H9 (cell line): ENCODE measurements at regions not wholly inside any gene's neighbourhood (a gene's known extent, or its start where the extent isn't known, plus 50 kb on each side); places are given as distances from the start of the nearest gene placed in this dataset.
A peak's percentile ranks its signal among the peaks of the same experiment; 100 is the strongest.

Experiments used
- DNase-seq: peaks from one replicate; pipeline ENCODE4 v3.0.0-alpha.2; 2017
- H2AFZ ChIP-seq: one replicate; pipeline ENCODE4 v1.6.1; 2013; ENCODE audit warnings: mild to moderate bottlenecking, low read length, control low read depth, moderate library complexity
- H2AK5ac ChIP-seq: 2 replicates; pipeline ENCODE4 v1.6.1; 2013; ENCODE audit warnings: low read length, control low read depth, mixed read lengths; ENCODE audit not compliant: insufficient read length
- H2BK120ac ChIP-seq: one replicate; pipeline ENCODE4 v1.6.1; 2013; ENCODE audit warnings: low read depth, mild to moderate bottlenecking, low read length, control low read depth, inconsistent platforms; ENCODE audit not compliant: poor library complexity, severe bottlenecking
- H2BK12ac ChIP-seq: 2 replicates; pipeline ENCODE4 v1.6.1; 2013; ENCODE audit warnings: low read length, control low read depth, mixed read lengths, low read depth; ENCODE audit not compliant: insufficient read length
- H2BK15ac ChIP-seq: 2 replicates; pipeline ENCODE4 v1.6.1; 2013; ENCODE audit warnings: low read depth, low read length, control low read depth
- H2BK20ac ChIP-seq: one replicate; pipeline ENCODE4 v1.6.1; 2013; ENCODE audit warnings: low read depth, mild to moderate bottlenecking, low read length, control low read depth, inconsistent platforms; ENCODE audit not compliant: poor library complexity, severe bottlenecking
- H2BK5ac ChIP-seq: 2 replicates; pipeline ENCODE4 v1.6.1; 2013; ENCODE audit warnings: low read length, control low read depth, mixed read lengths; ENCODE audit not compliant: insufficient read length
- H3K14ac ChIP-seq: 2 replicates; pipeline ENCODE4 v1.6.1; 2013; ENCODE audit warnings: low read length, control low read depth; ENCODE audit not compliant: insufficient read depth
- H3K18ac ChIP-seq: 2 replicates; pipeline ENCODE4 v1.6.1; 2013; ENCODE audit warnings: low read depth, mild to moderate bottlenecking, mixed read lengths, low read length, control low read depth; ENCODE audit not compliant: insufficient read length
- H3K23ac ChIP-seq: 2 replicates; pipeline ENCODE4 v1.6.1; 2013; ENCODE audit warnings: low read length, control low read depth, mixed read lengths, low read depth; ENCODE audit not compliant: insufficient read length
- H3K23me2 ChIP-seq: 2 replicates; pipeline ENCODE4 v1.6.1; 2013; ENCODE audit warnings: low read depth, mild to moderate bottlenecking, mixed read lengths, low read length, control low read depth; ENCODE audit not compliant: insufficient read length, poor library complexity, severe bottlenecking
- H3K27ac ChIP-seq: 2 replicates; pipeline ENCODE4 v1.5.1; 2013; ENCODE audit warnings: low read length, control low read depth, mixed read lengths, low read depth; ENCODE audit not compliant: insufficient read length
- H3K27me3 ChIP-seq: 2 replicates; pipeline ENCODE4 v1.6.1; 2013; ENCODE audit warnings: low read length, control low read depth, inconsistent platforms; ENCODE audit not compliant: insufficient read depth
- H3K4ac ChIP-seq: 2 replicates; pipeline ENCODE4 v1.6.1; 2013; ENCODE audit warnings: low read depth, mild to moderate bottlenecking, control low read depth, inconsistent platforms, low read length, moderate library complexity
- H3K4me1 ChIP-seq: 2 replicates; pipeline ENCODE4 v1.6.1; 2013; ENCODE audit warnings: low read length, control low read depth, inconsistent platforms; ENCODE audit not compliant: insufficient read depth
- H3K4me2 ChIP-seq: 2 replicates; pipeline ENCODE4 v1.6.1; 2013; ENCODE audit warnings: low read length, control low read depth, mixed read lengths; ENCODE audit not compliant: insufficient read length, insufficient read depth
- H3K56ac ChIP-seq: 2 replicates; pipeline ENCODE4 v1.6.1; 2013; ENCODE audit warnings: low read depth, mild to moderate bottlenecking, mixed read lengths, low read length, control low read depth; ENCODE audit not compliant: insufficient read length
- H3K79me1 ChIP-seq: 2 replicates; pipeline ENCODE4 v1.6.1; 2013; ENCODE audit warnings: low read depth, mild to moderate bottlenecking, moderate library complexity, low read length, control low read depth, inconsistent platforms; ENCODE audit not compliant: insufficient read depth, poor library complexity, severe bottlenecking
- H3K79me2 ChIP-seq: 2 replicates; pipeline ENCODE4 v1.6.1; 2013; ENCODE audit warnings: low read length, control low read depth, inconsistent platforms; ENCODE audit not compliant: insufficient read depth
- H3K9ac ChIP-seq: 2 replicates; pipeline ENCODE4 v1.6.1; 2013; ENCODE audit warnings: low read length, control low read depth, mixed read lengths; ENCODE audit not compliant: insufficient read length; ENCODE audit errors: extremely low read depth
- H3K9me3 ChIP-seq: one replicate; pipeline ENCODE4 v1.6.1; 2013; ENCODE audit warnings: low read depth, low read length, inconsistent platforms; ENCODE audit not compliant: control insufficient read depth
- H3T11ph ChIP-seq: one replicate; pipeline ENCODE4 v1.6.1; 2013; ENCODE audit warnings: mild to moderate bottlenecking, low read length, control low read depth, inconsistent platforms
- H4K20me1 ChIP-seq: one replicate; pipeline ENCODE4 v1.6.1; 2013; ENCODE audit not compliant: control insufficient read depth, insufficient read length, insufficient read depth
- H4K5ac ChIP-seq: 2 replicates; pipeline ENCODE4 v1.6.1; 2013; ENCODE audit warnings: low read depth, mild to moderate bottlenecking, mixed read lengths, low read length, control low read depth; ENCODE audit not compliant: insufficient read length
- H4K8ac ChIP-seq: replicated peaks from 2 replicates; pipeline ENCODE4 v1.6.1; 2013; ENCODE audit warnings: low read length, control low read depth, mixed read lengths, low read depth; ENCODE audit not compliant: insufficient read length
- H4K91ac ChIP-seq: 2 replicates; pipeline ENCODE4 v1.6.1; 2013; ENCODE audit warnings: low read depth, mild to moderate bottlenecking, moderate library complexity, mixed read lengths, low read length, control low read depth; ENCODE audit not compliant: insufficient read length
- H3K27ac Mint-ChIP-seq, 3 experiments: 2 replicates in 2 of 3; 3 replicates in 1 of 3; pipeline ENCODE4 v1.8.0; 2020 to 2021; ENCODE audit warnings: mixed read lengths in 3 of 3, mild to moderate bottlenecking in 1 of 3, moderate library complexity in 1 of 3
- H3K27me3 Mint-ChIP-seq: 2 replicates; pipeline ENCODE4 v1.8.0; 2021; ENCODE audit warnings: low read depth, mild to moderate bottlenecking, moderate library complexity, mixed read lengths
- H3K36me3 Mint-ChIP-seq, 3 experiments: 2 replicates in 2 of 3; 3 replicates in 1 of 3; pipeline ENCODE4 v1.8.0; 2020 to 2021; ENCODE audit warnings: low read depth in 3 of 3, mixed read lengths in 3 of 3; ENCODE audit not compliant: insufficient read depth in 1 of 3
- H3K4me1 Mint-ChIP-seq, 2 experiments: 2 replicates each; pipeline ENCODE4 v1.8.0; 2020; ENCODE audit warnings: mixed read lengths in 2 of 2
- H3K4me3 Mint-ChIP-seq, 2 experiments: 2 replicates in 1 of 2; 3 replicates in 1 of 2; pipeline ENCODE4 v1.8.0; 2020 to 2021; ENCODE audit warnings: mild to moderate bottlenecking in 2 of 2, mixed read lengths in 2 of 2, moderate library complexity in 1 of 2
- H3K9me3 Mint-ChIP-seq, 2 experiments: 2 replicates in 1 of 2; 3 replicates in 1 of 2; pipeline ENCODE4 v1.8.0; 2020; ENCODE audit warnings: mild to moderate bottlenecking in 2 of 2, mixed read lengths in 2 of 2, moderate library complexity in 1 of 2
- WGBS: extraction: QIAGEN DNeasy Blood & Tissue Kit; methylation state at CpG from one replicate; pipeline ENCODE4 v1.1.7; 2013; ENCODE audit warnings: missing lambda C conversion rate, low lambda C conversion rate, mixed read lengths; ENCODE audit not compliant: insufficient read length; ENCODE audit errors: extremely low coverage; 5-methylcytosine and 5-hydroxymethylcytosine counted together
- TF ChIP-seq, protein P1 (sequence below): fragments of 200-600 bp; sonication (generic); conservative IDR thresholded peaks from 3 replicates; pipeline ENCODE4 v1.8.0; 2021; ENCODE audit warnings: antibody characterized with exemption, mild to moderate bottlenecking

- Mint-ChIP-seq H3K9me3 (peaks cover under 1 to 3% of the 10 kb centered on the region in 2 experiments; a peak in 2 of 5 replicates), H3K27me3 (peaks cover 1% of the 10 kb centered on the region; the same call in 1 of the 2 replicates), H3K4me1 (peaks cover 23 to 29% of the 10 kb centered on the region in 2 experiments), H3K36me3 (peaks cover 0 to 4% (median 0%) of the 10 kb centered on the region in 3 experiments; a peak in 1 of 7 replicates), H3K27ac (peak overlapping the region in 2 of 3 experiments; percentile 2 to 50; a peak in 4 of 7 replicates), H3K4me3 (0 out of 5 replicates have a peak overlapping the region, but pooled peaks of 1 of the 2 experiments have one; percentile 5)
- H2BK15ac ChIP-seq, result no peak overlapping the region
- no peak overlapping the region for H4K5ac ChIP-seq
- H3K79me1 ChIP-seq, result no peaks in the 10 kb centered on the region
- no peaks in the 10 kb centered on the region for H3K27me3 ChIP-seq
- H4K8ac ChIP-seq, result no peak overlapping the region
- H2AFZ ChIP-seq, result no peak overlapping the region
- no peaks in the 10 kb centered on the region for H3K23me2 ChIP-seq
- no peak for DNase-seq
- peak overlapping the region; percentile 79 for H3T11ph ChIP-seq
- WGBS, result no CpG with 5 or more reads among the region's 5 CpGs
- H2AK5ac ChIP-seq, result no peak overlapping the region
- H3K4me2 ChIP-seq, result no peak overlapping the region
- no peak overlapping the region for H4K91ac ChIP-seq
- no peaks in the 10 kb centered on the region for H3K4me1 ChIP-seq
- no peak overlapping the region for H2BK12ac ChIP-seq
- no peak overlapping the region for H3K9ac ChIP-seq
- H3K56ac ChIP-seq, result no peak overlapping the region
- no peaks in the 10 kb centered on the region for H3K79me2 ChIP-seq
- H2BK120ac ChIP-seq, result no peak overlapping the region
- H3K14ac ChIP-seq, result no peak overlapping the region
- H3K18ac ChIP-seq, result peak overlapping the region; percentile 57
- H2BK20ac ChIP-seq, result no peak overlapping the region
- H3K9me3 ChIP-seq, result no peaks in the 10 kb centered on the region
- H3K4ac ChIP-seq, result no peak overlapping the region
- no peak overlapping the region for H3K27ac ChIP-seq
- TF ChIP-seq, protein P1, sequence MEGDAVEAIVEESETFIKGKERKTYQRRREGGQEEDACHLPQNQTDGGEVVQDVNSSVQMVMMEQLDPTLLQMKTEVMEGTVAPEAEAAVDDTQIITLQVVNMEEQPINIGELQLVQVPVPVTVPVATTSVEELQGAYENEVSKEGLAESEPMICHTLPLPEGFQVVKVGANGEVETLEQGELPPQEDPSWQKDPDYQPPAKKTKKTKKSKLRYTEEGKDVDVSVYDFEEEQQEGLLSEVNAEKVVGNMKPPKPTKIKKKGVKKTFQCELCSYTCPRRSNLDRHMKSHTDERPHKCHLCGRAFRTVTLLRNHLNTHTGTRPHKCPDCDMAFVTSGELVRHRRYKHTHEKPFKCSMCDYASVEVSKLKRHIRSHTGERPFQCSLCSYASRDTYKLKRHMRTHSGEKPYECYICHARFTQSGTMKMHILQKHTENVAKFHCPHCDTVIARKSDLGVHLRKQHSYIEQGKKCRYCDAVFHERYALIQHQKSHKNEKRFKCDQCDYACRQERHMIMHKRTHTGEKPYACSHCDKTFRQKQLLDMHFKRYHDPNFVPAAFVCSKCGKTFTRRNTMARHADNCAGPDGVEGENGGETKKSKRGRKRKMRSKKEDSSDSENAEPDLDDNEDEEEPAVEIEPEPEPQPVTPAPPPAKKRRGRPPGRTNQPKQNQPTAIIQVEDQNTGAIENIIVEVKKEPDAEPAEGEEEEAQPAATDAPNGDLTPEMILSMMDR, result no peak
- H4K20me1 ChIP-seq, result no peaks in the 10 kb centered on the region
- H2BK5ac ChIP-seq, result no peak overlapping the region
- H3K23ac ChIP-seq, result no peak overlapping the region
Measured at GRCh38 chr5:53418826-53419658, 61.4 kb upstream of the FST start.
